HG03432 (cell line): ENCODE measurements at regions not wholly inside any gene's neighbourhood (a gene's known extent, or its start where the extent isn't known, plus 50 kb on each side); places are given as distances from the start of the nearest gene placed in this dataset.
A peak's percentile ranks its signal among the peaks of the same experiment; 100 is the strongest.
"Not testable (repeated sequence)": the region's sequence is repeated elsewhere in the genome, so short reads cannot be mapped to it uniquely, and the experiment has no call there.

Source experiments
- ATAC-seq: cut with Tn5 transposase; IDR thresholded peaks from one replicate; pipeline ENCODE4 v1.9.1; 2021; ENCODE audit warnings: mild to moderate bottlenecking, moderate library complexity; ENCODE audit not compliant: unreplicated experiment

- not testable (repeated sequence) for ATAC-seq
These were observed 412.7 kb upstream of the WSB1 start for GRCh38 chr17:26881195-26881594.

GRCh38 chr17:26882097-26882761, 411.7 kb upstream of the WSB1 start:
- ATAC-seq: peak; percentile 51

GRCh38 chr17:26883878-26884740, 409.8 kb upstream of the WSB1 start:
- ATAC-seq: not testable (repeated sequence)

- not testable (repeated sequence) for ATAC-seq
These were observed 409.2 kb upstream of the WSB1 start for GRCh38 chr17:26884741-26885059.

- ATAC-seq: not testable (repeated sequence)
These were observed 408.5 kb upstream of the WSB1 start for GRCh38 chr17:26885244-26885970.
